ENCODE measurements at regions not wholly inside any gene's neighbourhood (a gene's known extent, or its start where the extent isn't known, plus 50 kb on each side); places are given as distances from the start of the nearest gene placed in this dataset.

- H3K9ac ChIP-seq: no peak overlapping the region
- no peak overlapping the region for H3K4me2 ChIP-seq
- H3K4me1 ChIP-seq (ENCODE audit: low read depth, poor library complexity, severe bottlenecking): no peaks in the 10 kb centered on the region
- no peak overlapping the region for H2AFZ ChIP-seq (ENCODE audit: low read depth)
- H3K27ac ChIP-seq: no peak overlapping the region
- H4K20me1 ChIP-seq (ENCODE audit: insufficient read depth): no peaks in the 10 kb centered on the region
- no peaks in the 10 kb centered on the region for H3K36me3 ChIP-seq (ENCODE audit: insufficient read depth)
- TF ChIP-seq CTCF (conservative IDR thresholded peaks at IDR 0.05; ENCODE audit: low read depth, low read length): no peak
- H3K27me3 ChIP-seq (ENCODE audit: insufficient read depth, low read depth): no peaks in the 10 kb centered on the region
- no peak overlapping the region for H3K4me3 ChIP-seq (IDR thresholded peaks at IDR 0.05; ENCODE audit: insufficient read depth, low read depth, low read length)
- H3K79me2 ChIP-seq (ENCODE audit: insufficient read depth, low read depth): no peaks in the 10 kb centered on the region
Measured at GRCh38 chrX:129026202-129026601, 497.1 kb downstream of the SMARCA1 start.

- H3K79me2 ChIP-seq (ENCODE audit: insufficient read depth, low read depth): no peaks in the 10 kb centered on the region
- H3K4me1 ChIP-seq (ENCODE audit: low read depth, poor library complexity, severe bottlenecking): no peaks in the 10 kb centered on the region
- no peaks in the 10 kb centered on the region for H3K27me3 ChIP-seq (ENCODE audit: insufficient read depth, low read depth)
- no peaks in the 10 kb centered on the region for H3K36me3 ChIP-seq (ENCODE audit: insufficient read depth)
- TF ChIP-seq CTCF (conservative IDR thresholded peaks at IDR 0.05; ENCODE audit: low read depth, low read length): no peak
- no peak overlapping the region for H2AFZ ChIP-seq (ENCODE audit: low read depth)
- no peak overlapping the region for H3K27ac ChIP-seq
- no peak overlapping the region for H3K9ac ChIP-seq
- H3K4me2 ChIP-seq: no peak overlapping the region
- H3K4me3 ChIP-seq (IDR thresholded peaks at IDR 0.05; ENCODE audit: insufficient read depth, low read depth, low read length): no peak overlapping the region
- H4K20me1 ChIP-seq (ENCODE audit: insufficient read depth): no peaks in the 10 kb centered on the region
Measured at GRCh38 chrX:129025376-129025775, 497.9 kb downstream of the SMARCA1 start.

GRCh38 chrX:129019412-129019811 is 503.9 kb downstream of the SMARCA1 start:
- H3K27ac ChIP-seq: no peak overlapping the region
- H3K79me2 ChIP-seq (ENCODE audit: insufficient read depth, low read depth): no peaks in the 10 kb centered on the region
- no peaks in the 10 kb centered on the region for H3K27me3 ChIP-seq (ENCODE audit: insufficient read depth, low read depth)
- no peak overlapping the region for H3K4me3 ChIP-seq (IDR thresholded peaks at IDR 0.05; ENCODE audit: insufficient read depth, low read depth, low read length)
- H3K36me3 ChIP-seq (ENCODE audit: insufficient read depth): no peaks in the 10 kb centered on the region
- no peak overlapping the region for H3K4me2 ChIP-seq
- no peak overlapping the region for H2AFZ ChIP-seq (ENCODE audit: low read depth)
- no peaks in the 10 kb centered on the region for H3K4me1 ChIP-seq (ENCODE audit: low read depth, poor library complexity, severe bottlenecking)
- TF ChIP-seq CTCF (conservative IDR thresholded peaks at IDR 0.05; ENCODE audit: low read depth, low read length): no peak
- H4K20me1 ChIP-seq (ENCODE audit: insufficient read depth): no peaks in the 10 kb centered on the region
- no peak overlapping the region for H3K9ac ChIP-seq

- no peaks in the 10 kb centered on the region for H3K27me3 ChIP-seq (ENCODE audit: insufficient read depth, low read depth)
- no peaks in the 10 kb centered on the region for H4K20me1 ChIP-seq (ENCODE audit: insufficient read depth)
- no peak for TF ChIP-seq CTCF (conservative IDR thresholded peaks at IDR 0.05; ENCODE audit: low read depth, low read length)
- H3K27ac ChIP-seq: no peak overlapping the region
- no peak overlapping the region for H3K9ac ChIP-seq
- H2AFZ ChIP-seq (ENCODE audit: low read depth): no peak overlapping the region
- no peak overlapping the region for H3K4me3 ChIP-seq (IDR thresholded peaks at IDR 0.05; ENCODE audit: insufficient read depth, low read depth, low read length)
- H3K79me2 ChIP-seq (ENCODE audit: insufficient read depth, low read depth): no peaks in the 10 kb centered on the region
- no peaks in the 10 kb centered on the region for H3K36me3 ChIP-seq (ENCODE audit: insufficient read depth)
- no peak overlapping the region for H3K4me2 ChIP-seq
- H3K4me1 ChIP-seq (ENCODE audit: low read depth, poor library complexity, severe bottlenecking): no peaks in the 10 kb centered on the region
Measured at GRCh38 chrX:129015381-129015780, 507.9 kb downstream of the SMARCA1 start.

- Histone ChIP-seq H3K27ac (no peak overlapping the region), H3K36me3 (ENCODE audit: insufficient read depth) (no peaks in the 10 kb centered on the region), H3K79me2 (ENCODE audit: insufficient read depth, low read depth) (no peaks in the 10 kb centered on the region), H3K9ac (no peak overlapping the region), H3K4me2 (no peak overlapping the region), H3K4me1 (ENCODE audit: low read depth, poor library complexity, severe bottlenecking) (no peaks in the 10 kb centered on the region), H2AFZ (ENCODE audit: low read depth) (no peak overlapping the region), H3K4me3 (IDR thresholded peaks at IDR 0.05; ENCODE audit: insufficient read depth, low read depth, low read length) (no peak overlapping the region), H4K20me1 (ENCODE audit: insufficient read depth) (no peaks in the 10 kb centered on the region), H3K27me3 (ENCODE audit: insufficient read depth, low read depth) (no peaks in the 10 kb centered on the region)
- TF ChIP-seq CTCF (conservative IDR thresholded peaks at IDR 0.05; ENCODE audit: low read depth, low read length): no peak
Measured at GRCh38 chrX:129013574-129013973, 509.7 kb downstream of the SMARCA1 start.
